ENCODE measurements at regions not wholly inside any gene's neighbourhood (a gene's known extent, or its start where the extent isn't known, plus 50 kb on each side); places are given as distances from the start of the nearest gene placed in this dataset.

DNA sequence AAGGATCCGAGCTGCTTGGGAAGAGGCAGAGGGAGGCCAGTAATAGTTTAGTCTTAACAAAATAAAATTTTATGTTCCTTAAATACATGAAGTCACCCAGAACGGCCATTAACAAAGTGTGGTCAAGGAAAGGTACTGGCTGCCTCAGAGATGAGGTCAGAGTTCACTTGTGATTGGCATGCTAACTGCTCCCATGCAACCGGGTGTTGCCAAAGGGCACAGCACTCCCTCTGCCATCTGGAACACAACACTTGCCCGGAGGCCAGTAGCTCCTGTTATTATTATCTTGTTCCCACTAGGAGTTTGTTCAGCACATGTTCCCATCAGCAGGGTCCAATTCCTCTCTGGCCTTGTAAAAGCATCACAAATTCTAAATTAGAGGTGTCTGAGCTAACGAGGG, 207.0 kb downstream of the CYP26B1 start:
- TF ChIP-seq POLR2A (IDR thresholded peaks at IDR 0.05; ENCODE audit: low read depth, low read length) (no peak), POLR2AphosphoS5 (IDR thresholded peaks at IDR 0.05; ENCODE audit: low read depth, low read length) (no peak), TAF1 (IDR thresholded peaks at IDR 0.05; ENCODE audit: borderline replicate concordance, low read depth, low read length) (no peak)
